HepG2 (cell line): ENCODE measurements at regions not wholly inside any gene's neighbourhood (a gene's known extent, or its start where the extent isn't known, plus 50 kb on each side); places are given as distances from the start of the nearest gene placed in this dataset.
"Not testable (repeated sequence)": the region's sequence is repeated elsewhere in the genome, so short reads cannot be mapped to it uniquely, and the experiment has no call there.

Experiments used
- ATAC-seq: fragments of 200-7000 bp; cut with Tn5 transposase; 3 replicates; pipeline ENCODE4 v1.9.1; 2020; ENCODE audit warnings: mild to moderate bottlenecking, moderate library complexity
- BruUV-seq: library from RNA; stranded (reverse); fragments of 400-500 nt; replicated peaks from 2 replicates; lab custom pipeline; 2021; lab: Mats Ljungman, UMichigan
- CTCF ChIA-PET: fragments of 300-600 bp; formaldehyde crosslinking; extraction: SDS; loops from one replicate; lab custom pipeline; 2021; ENCODE audit warnings: low total read pairs, inconsistent platforms, low intra/inter-chr PET ratio; lab: Yijun Ruan, JAX
- POLR2A ChIA-PET: fragments of 350-600 bp; sonication (Branson Sonifier 250); formaldehyde crosslinking; loops from one replicate; lab custom pipeline; 2020; ENCODE audit warnings: antibody characterized with exemption, inconsistent platforms; lab: Yijun Ruan, JAX
- DNase-seq: peaks from one replicate; pipeline ENCODE4 v3.0.0-alpha.2; 2015; ENCODE audit warnings: low spot score
- FAIRE-seq: peaks from 3 replicates; lab custom pipeline; 2011; peaks lifted over from hg19 to GRCh38; lab: Jason Lieb, UNC
- H2AFZ ChIP-seq: one replicate; pipeline ENCODE4 v1.6.1; 2011; ENCODE audit warnings: low read length, inconsistent platforms
- H3K27ac ChIP-seq: fragments of 300-600 bp; 3 replicates; pipeline ENCODE4 v1.8.0; 2011; ENCODE audit warnings: mixed run types, mild to moderate bottlenecking, mixed read lengths, low read length, inconsistent platforms; ENCODE audit not compliant: insufficient read depth; ENCODE audit errors: extremely low read length
- H3K27me3 ChIP-seq, 2 experiments: fragments of 200-600 bp in 1 of 2; 2 replicates in 1 of 2; 3 replicates in 1 of 2; pipeline versions ENCODE4 v1.6.0 to v1.8.0; 2011; ENCODE audit warnings: low read length in 2 of 2, mild to moderate bottlenecking in 2 of 2, moderate library complexity in 2 of 2, inconsistent platforms in 1 of 2; ENCODE audit not compliant: insufficient read depth in 2 of 2, control insufficient read depth in 1 of 2
- H3K36me3 ChIP-seq, 2 experiments: fragments of 200-600 bp in 1 of 2; replicated peaks in 1 of 2; 2 replicates in 1 of 2; 3 replicates in 1 of 2; pipeline versions ENCODE4 v1.5.1 to v1.8.0; 2011; ENCODE audit warnings: low read length in 2 of 2, inconsistent platforms in 1 of 2; ENCODE audit not compliant: insufficient read depth in 2 of 2, control insufficient read depth in 1 of 2
- H3K4me1 ChIP-seq: 2 replicates; pipeline ENCODE4 v1.5.1; 2012; ENCODE audit warnings: low read length, inconsistent platforms; ENCODE audit not compliant: insufficient read depth
- H3K4me2 ChIP-seq: 2 replicates; pipeline ENCODE4 v1.6.0; 2011; ENCODE audit warnings: low read depth, low read length, inconsistent platforms
- H3K4me3 ChIP-seq, 3 experiments: fragments of 200-600 bp in 1 of 3; sonication (generic), shearing (Covaris generic) in 1 of 3; replicated peaks in 1 of 3; 2 replicates each; pipeline ENCODE4 v1.5.1; 2011 to 2016; ENCODE audit warnings: low read length in 3 of 3, inconsistent platforms in 2 of 3, low read depth in 2 of 3, mild to moderate bottlenecking in 2 of 3, control low read depth in 1 of 3, mixed read lengths in 1 of 3; ENCODE audit not compliant: insufficient read depth in 1 of 3
- H3K79me2 ChIP-seq: one replicate; pipeline ENCODE4 v1.6.1; 2011; ENCODE audit warnings: low read length, inconsistent platforms; ENCODE audit not compliant: insufficient read depth
- H3K9ac ChIP-seq: 2 replicates; pipeline ENCODE4 v1.6.0; 2011; ENCODE audit warnings: mild to moderate bottlenecking, low read depth, low read length, inconsistent platforms; ENCODE audit not compliant: insufficient read depth
- H3K9me3 ChIP-seq: 2 replicates; pipeline ENCODE4 v1.5.1; 2012; ENCODE audit warnings: mild to moderate bottlenecking, low read length
- H4K20me1 ChIP-seq: 2 replicates; pipeline ENCODE4 v1.6.0; 2011; ENCODE audit warnings: inconsistent platforms, mild to moderate bottlenecking, low read length, moderate library complexity; ENCODE audit not compliant: insufficient read depth
- AGO1 ChIP-seq: fragments of 200-400 bp; formaldehyde crosslinking; IDR thresholded peaks from 2 replicates; pipeline ENCODE4 v1.6.1; 2017; ENCODE audit warnings: mild to moderate bottlenecking, low read depth, low read length, moderate library complexity; ENCODE audit not compliant: poor library complexity, severe bottlenecking
- FOXM1 ChIP-seq: sonication (generic); formaldehyde crosslinking; IDR thresholded peaks from 2 replicates; pipeline ENCODE4 v1.5.0; 2020; ENCODE audit warnings: missing genetic modification reagents
- KDM4B ChIP-seq: sonication (generic); formaldehyde crosslinking; IDR thresholded peaks from 2 replicates; pipeline ENCODE4 v1.4.0; 2020; ENCODE audit warnings: missing genetic modification reagents
- MTF2 ChIP-seq: sonication (generic); formaldehyde crosslinking; IDR thresholded peaks from 2 replicates; pipeline ENCODE4 v1.5.0; 2020; ENCODE audit warnings: missing genetic modification reagents, borderline replicate concordance
- PCBP2 ChIP-seq: fragments of 200-400 bp; formaldehyde crosslinking; optimal IDR thresholded peaks from 2 replicates; pipeline ENCODE3; 2018; ENCODE audit warnings: low read length, low read depth; ENCODE audit not compliant: poor library complexity, severe bottlenecking
- ZBTB21 ChIP-seq: sonication (generic); formaldehyde crosslinking; IDR thresholded peaks from 2 replicates; pipeline ENCODE4 v1.4.0; 2020; ENCODE audit warnings: missing genetic modification reagents
- ZBTB7B ChIP-seq: sonication (generic); formaldehyde crosslinking; IDR thresholded peaks from 2 replicates; pipeline ENCODE4 v1.4.0; 2020; ENCODE audit warnings: missing genetic modification reagents
- WGBS: methylation state at CpG from one replicate; pipeline ENCODE4 v1.1.6; 2017; ENCODE audit warnings: low lambda C conversion rate; 5-methylcytosine and 5-hydroxymethylcytosine counted together
- in situ Hi-C: cut with HindIII; loops from 2 replicates; pipeline ENCODE4 v1.10.0; 2017; ENCODE audit warnings: low pct_unique_long_range_greater_than_20kb; ENCODE audit not compliant: extremely low pct_ligation_motif_present
- intact Hi-C: fragments of 100-400 bp; cut with micrococcal nuclease; formaldehyde crosslinking; loops from one replicate; pipeline ENCODE4 v1.10.0; 2022; ENCODE audit not compliant: unreplicated experiment
- TF ChIP-seq, protein P1 (sequence below): sonication (generic); formaldehyde crosslinking; IDR thresholded peaks from 2 replicates; pipeline ENCODE4 v1.4.0; 2020; ENCODE audit warnings: low read depth, mild to moderate bottlenecking, missing genetic modification reagents

DNA sequence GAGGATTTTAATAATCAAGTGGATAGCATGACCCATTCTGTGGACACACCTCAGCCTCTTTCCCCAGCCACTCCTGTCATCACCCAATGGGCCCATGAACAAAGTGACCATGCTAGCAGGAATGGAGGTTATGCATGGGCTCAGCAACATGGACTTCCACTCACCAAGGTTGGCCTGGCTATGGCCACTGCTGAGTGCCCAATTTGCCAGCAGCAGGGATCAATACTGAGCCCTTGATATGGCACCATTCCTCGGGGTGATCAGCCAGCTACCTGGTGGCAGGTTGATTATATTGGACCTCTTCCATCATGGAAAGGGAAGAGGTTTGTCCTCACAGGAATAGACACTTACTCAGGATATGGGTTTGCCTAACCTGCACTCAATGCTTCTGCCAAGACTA is 173.9 kb upstream of the C1orf87 start:
- H3K9me3 ChIP-seq, H3K36me3 ChIP-seq, H3K9ac ChIP-seq, DNase-seq, ATAC-seq, CTCF ChIA-PET, H4K20me1 ChIP-seq, H3K4me2 ChIP-seq, POLR2A ChIA-PET, in situ Hi-C loops, H3K27me3 ChIP-seq, H3K79me2 ChIP-seq, intact Hi-C loops, BruUV-seq, H2AFZ ChIP-seq, H3K4me3 ChIP-seq, H3K27ac ChIP-seq, H3K4me1 ChIP-seq, FAIRE-seq: not testable (repeated sequence)
- no CpG with 5 or more reads among the region's 1 CpG for WGBS

DNA sequence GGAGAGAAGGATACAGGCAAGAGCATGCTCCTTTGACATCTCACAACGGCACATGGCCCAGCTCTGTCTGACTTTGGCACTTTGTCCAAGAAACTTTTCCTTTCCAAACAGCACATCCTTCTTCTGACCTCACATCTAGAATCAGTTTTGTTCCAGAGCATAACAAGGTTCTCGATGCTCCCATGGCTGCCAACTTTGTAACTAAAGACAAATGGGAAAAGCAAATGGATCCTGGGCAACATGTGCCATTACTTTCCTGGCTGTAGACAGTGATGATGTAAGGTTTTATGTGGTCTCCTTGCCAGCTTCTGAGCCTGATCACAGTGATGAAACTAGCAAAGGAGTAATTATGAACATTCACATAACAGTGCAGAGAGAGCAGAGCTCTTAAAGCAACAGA is 171.8 kb upstream of the C1orf87 start:
- DNase-seq: no peak
- ChIA-PET CTCF (no interaction called here), POLR2A (no interaction called here)
- Histone ChIP-seq H3K4me1 (no peaks in the 10 kb centered on the region), H3K36me3 (no peaks in the 10 kb centered on the region), H3K4me2 (no peak overlapping the region), H3K9me3 (no peaks in the 10 kb centered on the region), H3K4me3 (no peak overlapping the region), H4K20me1 (no peaks in the 10 kb centered on the region), H3K27ac (no peak overlapping the region), H3K79me2 (no peaks in the 10 kb centered on the region), H2AFZ (no peak overlapping the region), H3K27me3 (no peaks in the 10 kb centered on the region), H3K9ac (no peak overlapping the region)
- no peak for FAIRE-seq
- BruUV-seq: no TSS peak
- 0% methylated on average over 2 of the region's 2 CpGs for WGBS
- intact Hi-C loops: no loop called here
- no peak for ATAC-seq
- no peak for TF ChIP-seq ZBTB7B (CRISPR knock-in tag)
- no peak for TF ChIP-seq AGO1
- TF ChIP-seq PCBP2: no peak
- TF ChIP-seq KDM4B: no peak
- TF ChIP-seq MTF2 (CRISPR knock-in tag): no peak
- TF ChIP-seq, protein P1, sequence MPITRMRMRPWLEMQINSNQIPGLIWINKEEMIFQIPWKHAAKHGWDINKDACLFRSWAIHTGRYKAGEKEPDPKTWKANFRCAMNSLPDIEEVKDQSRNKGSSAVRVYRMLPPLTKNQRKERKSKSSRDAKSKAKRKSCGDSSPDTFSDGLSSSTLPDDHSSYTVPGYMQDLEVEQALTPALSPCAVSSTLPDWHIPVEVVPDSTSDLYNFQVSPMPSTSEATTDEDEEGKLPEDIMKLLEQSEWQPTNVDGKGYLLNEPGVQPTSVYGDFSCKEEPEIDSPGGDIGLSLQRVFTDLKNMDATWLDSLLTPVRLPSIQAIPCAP: no peak
- no peak for TF ChIP-seq FOXM1
- no peak for TF ChIP-seq ZBTB21 (CRISPR knock-in tag)
- in situ Hi-C loops: no loop called here
